ENCODE measurements at regions not wholly inside any gene's neighbourhood (a gene's known extent, or its start where the extent isn't known, plus 50 kb on each side); places are given as distances from the start of the nearest gene placed in this dataset.

- TF ChIP-seq POLR2A (IDR thresholded peaks at IDR 0.05) = no peak
- TF ChIP-seq, protein P1, sequence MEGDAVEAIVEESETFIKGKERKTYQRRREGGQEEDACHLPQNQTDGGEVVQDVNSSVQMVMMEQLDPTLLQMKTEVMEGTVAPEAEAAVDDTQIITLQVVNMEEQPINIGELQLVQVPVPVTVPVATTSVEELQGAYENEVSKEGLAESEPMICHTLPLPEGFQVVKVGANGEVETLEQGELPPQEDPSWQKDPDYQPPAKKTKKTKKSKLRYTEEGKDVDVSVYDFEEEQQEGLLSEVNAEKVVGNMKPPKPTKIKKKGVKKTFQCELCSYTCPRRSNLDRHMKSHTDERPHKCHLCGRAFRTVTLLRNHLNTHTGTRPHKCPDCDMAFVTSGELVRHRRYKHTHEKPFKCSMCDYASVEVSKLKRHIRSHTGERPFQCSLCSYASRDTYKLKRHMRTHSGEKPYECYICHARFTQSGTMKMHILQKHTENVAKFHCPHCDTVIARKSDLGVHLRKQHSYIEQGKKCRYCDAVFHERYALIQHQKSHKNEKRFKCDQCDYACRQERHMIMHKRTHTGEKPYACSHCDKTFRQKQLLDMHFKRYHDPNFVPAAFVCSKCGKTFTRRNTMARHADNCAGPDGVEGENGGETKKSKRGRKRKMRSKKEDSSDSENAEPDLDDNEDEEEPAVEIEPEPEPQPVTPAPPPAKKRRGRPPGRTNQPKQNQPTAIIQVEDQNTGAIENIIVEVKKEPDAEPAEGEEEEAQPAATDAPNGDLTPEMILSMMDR (IDR thresholded peaks at IDR 0.05) = no peak
- TF ChIP-seq EP300 (IDR thresholded peaks at IDR 0.05) = no peak
These were observed 623.0 kb upstream of the CBLB start for GRCh38 chr3:106491796-106492195.
